ENCODE measurements at regions not wholly inside any gene's neighbourhood (a gene's known extent, or its start where the extent isn't known, plus 50 kb on each side); places are given as distances from the start of the nearest gene placed in this dataset.

DNA sequence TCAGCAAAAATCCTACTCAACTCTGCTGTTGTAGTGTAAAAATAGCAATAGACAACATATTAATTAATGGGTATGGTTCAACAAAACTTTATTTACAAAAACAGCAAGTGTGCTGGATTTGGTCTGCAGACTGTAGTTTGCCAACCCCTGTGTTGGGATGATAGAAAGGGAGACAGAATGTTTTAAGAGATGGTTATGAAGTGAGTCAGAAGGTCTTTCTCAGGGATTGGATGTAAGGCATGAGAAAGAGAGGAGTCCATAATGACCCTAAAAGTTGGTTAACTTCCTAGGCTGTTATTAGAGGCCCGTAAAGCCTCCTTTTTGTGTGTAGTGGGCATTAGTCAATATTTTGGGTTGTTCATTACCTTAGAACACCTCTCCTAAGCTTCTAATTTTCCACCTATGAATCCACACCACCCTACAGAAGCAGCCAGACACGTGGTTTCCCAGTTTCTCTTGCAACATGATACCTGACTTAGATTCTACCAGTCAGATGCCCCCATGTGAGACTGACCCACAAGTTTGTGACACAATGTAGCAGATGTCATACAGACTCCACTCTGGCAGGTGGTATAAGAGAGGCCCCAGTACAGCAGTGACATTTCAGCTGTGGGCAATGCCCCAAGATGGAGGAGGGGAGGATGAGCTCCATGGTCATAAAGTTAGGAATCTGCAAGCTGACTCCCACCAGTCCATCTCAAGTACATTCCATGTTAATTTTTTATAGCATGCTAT, 1015.6 kb downstream of the KCNMA1 start:
- TF ChIP-seq, protein P1, sequence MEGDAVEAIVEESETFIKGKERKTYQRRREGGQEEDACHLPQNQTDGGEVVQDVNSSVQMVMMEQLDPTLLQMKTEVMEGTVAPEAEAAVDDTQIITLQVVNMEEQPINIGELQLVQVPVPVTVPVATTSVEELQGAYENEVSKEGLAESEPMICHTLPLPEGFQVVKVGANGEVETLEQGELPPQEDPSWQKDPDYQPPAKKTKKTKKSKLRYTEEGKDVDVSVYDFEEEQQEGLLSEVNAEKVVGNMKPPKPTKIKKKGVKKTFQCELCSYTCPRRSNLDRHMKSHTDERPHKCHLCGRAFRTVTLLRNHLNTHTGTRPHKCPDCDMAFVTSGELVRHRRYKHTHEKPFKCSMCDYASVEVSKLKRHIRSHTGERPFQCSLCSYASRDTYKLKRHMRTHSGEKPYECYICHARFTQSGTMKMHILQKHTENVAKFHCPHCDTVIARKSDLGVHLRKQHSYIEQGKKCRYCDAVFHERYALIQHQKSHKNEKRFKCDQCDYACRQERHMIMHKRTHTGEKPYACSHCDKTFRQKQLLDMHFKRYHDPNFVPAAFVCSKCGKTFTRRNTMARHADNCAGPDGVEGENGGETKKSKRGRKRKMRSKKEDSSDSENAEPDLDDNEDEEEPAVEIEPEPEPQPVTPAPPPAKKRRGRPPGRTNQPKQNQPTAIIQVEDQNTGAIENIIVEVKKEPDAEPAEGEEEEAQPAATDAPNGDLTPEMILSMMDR (IDR thresholded peaks at IDR 0.05): no peak
- TF ChIP-seq EZH2phosphoT487 (IDR thresholded peaks at IDR 0.05): no peak
